Left kidney (tissue), 1 donor: ENCODE measurements at regions not wholly inside any gene's neighbourhood (a gene's known extent, or its start where the extent isn't known, plus 50 kb on each side); places are given as distances from the start of the nearest gene placed in this dataset.

Experiments used
- DNase-seq: peaks from one replicate; pipeline ENCODE4 v3.0.0-alpha.2; 2013

GRCh38 chr10:4343091-4343490 is 482.9 kb upstream of the AKR1E2 start:
- no peak for DNase-seq

DNA sequence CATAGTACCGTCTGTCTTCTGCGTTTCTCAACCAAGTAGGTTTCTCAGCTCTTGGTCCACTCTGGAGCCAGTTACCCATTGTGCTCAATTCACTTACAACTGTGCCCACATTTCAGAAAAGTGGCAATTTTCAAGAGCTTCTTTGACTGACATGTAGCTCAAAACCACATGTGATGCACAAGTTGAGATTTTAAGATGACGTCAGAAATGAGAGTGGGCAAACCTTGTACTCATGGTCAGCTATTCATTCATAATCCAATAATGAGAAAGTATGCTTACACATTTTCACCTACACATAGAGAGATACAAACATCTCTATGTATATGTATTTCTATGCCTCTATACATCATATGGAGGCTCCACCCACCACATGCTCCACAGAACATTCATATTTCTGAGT is 487.2 kb upstream of the AKR1E2 start:
- no peak for DNase-seq

DNA sequence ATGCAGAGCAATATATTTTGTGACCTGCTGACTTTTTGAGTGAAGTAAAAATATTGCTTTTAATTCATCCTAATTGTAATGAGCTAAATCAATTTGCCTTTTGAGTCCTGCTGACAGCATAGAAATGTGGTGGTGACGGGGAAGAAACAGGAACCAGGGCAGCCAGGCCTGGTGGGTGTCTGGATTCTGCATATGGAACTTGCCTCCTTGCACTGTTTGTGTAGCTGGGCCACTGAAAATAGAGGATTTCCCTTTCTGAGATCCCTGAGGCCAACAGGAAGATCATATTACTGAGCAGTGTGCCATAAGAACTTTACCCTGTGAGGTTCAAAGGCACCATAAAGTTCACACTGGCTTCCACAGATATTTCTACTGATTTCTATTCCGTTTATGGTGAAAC is 488.4 kb upstream of the AKR1E2 start:
- no peak for DNase-seq

DNA sequence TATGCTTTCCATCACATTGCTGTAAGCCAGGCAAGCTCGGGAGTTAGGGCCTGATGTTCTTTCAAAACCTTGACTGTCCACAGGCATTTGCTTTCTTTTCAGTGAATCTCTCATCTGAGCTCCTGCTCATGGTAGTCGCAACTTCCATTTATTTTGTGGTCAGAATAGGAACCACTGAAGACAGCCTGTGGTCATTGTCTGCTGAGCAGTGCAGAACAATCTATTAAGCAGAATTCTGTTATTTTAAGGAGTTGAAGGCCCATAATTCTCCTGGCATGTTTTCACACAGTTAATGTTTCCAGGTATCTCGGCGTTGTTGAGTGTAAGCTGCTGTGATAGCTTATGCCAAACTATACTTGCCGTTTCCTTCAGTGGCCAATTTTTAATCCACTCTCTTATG is 491.1 kb upstream of the AKR1E2 start:
- DNase-seq: no peak

- no peak for DNase-seq
These were observed 492.0 kb upstream of the AKR1E2 start for GRCh38 chr10:4334015-4334414.

GRCh38 chr10:4333459-4333894 is 492.5 kb upstream of the AKR1E2 start:
- DNase-seq: no peak

- no peak for DNase-seq
These were observed 493.1 kb upstream of the AKR1E2 start for GRCh38 chr10:4332764-4333458.

DNA sequence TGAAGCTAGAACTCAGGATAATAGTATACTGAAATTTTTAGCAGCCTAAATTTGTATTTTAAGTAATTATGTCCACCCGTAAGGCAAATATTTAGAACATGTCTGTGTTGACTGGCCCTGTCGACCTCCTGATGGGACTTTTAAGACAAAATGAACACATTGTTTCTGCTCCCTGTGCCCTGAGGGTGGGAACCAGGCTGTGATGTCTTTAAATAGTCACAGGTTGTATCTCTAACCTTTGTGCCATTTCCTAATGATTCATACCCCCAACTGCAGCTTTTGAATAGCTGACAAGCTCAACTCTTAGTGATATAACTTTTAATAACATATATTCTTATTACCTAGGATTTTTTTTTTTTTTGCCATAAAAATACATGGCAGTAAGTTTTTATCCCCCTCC is 494.9 kb upstream of the AKR1E2 start:
- no peak for DNase-seq

DNA sequence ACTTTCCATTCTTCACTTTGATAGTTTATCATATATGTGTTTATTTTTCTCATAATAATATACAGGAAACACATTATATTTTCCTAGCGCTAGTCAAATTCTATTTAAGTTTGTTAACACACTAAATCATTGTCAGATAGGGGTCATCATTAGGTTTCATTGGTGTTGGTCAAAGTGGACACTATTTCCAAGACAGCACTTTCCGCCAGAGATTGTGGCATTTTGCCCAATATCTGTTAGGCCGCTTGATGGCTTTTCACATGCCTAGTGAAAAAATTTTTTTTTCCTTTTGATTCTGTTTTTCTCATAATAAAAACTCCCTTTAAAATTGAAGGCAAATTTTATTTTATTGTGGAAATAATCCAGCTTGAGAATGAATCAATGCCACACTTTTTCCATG is 495.4 kb upstream of the AKR1E2 start:
- no peak for DNase-seq

- no peak for DNase-seq
These were observed 496.8 kb upstream of the AKR1E2 start for GRCh38 chr10:4329225-4329624.

- no peak for DNase-seq
These were observed 499.4 kb upstream of the AKR1E2 start for GRCh38 chr10:4326647-4327046.

- DNase-seq: no peak
These were observed 506.1 kb upstream of the AKR1E2 start for GRCh38 chr10:4319870-4320367.

DNA sequence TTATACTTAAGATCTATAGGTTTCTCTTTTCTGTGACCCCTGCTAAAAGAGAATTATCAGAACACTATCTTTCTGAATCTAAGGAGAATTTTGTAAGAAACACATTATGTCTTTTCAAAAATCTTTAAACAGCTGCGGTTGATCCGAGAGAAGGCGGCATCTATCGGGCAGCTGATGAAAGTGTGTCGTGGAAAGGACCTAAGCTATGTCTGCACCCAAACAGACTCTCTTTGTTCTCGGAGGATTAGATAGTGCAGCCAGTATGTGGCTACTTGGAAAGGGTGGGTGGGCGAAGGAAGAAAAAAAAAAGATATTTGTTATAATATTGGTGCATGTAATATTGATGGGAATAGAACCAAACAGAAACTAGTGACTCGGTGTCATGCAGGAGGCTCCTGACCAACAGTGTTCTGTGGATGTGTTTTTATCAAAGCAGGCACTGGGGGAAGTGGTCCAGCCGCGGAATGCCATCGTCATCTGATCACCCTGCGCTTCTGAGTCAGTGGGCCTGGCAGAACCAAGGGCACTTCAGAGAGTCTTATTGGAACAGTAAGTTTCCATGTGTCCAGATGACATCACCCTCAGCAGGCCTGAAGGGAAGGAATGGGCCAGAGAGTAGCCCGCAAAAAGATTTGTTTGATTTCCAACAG is 509.7 kb upstream of the AKR1E2 start:
- no peak for DNase-seq

GRCh38 chr10:4315551-4315950 is 510.5 kb upstream of the AKR1E2 start:
- DNase-seq: peak; percentile 30

- DNase-seq: no peak
These were observed 513.0 kb upstream of the AKR1E2 start for GRCh38 chr10:4313051-4313450.

- DNase-seq: no peak
These were observed 513.8 kb upstream of the AKR1E2 start for GRCh38 chr10:4312051-4312835.

DNA sequence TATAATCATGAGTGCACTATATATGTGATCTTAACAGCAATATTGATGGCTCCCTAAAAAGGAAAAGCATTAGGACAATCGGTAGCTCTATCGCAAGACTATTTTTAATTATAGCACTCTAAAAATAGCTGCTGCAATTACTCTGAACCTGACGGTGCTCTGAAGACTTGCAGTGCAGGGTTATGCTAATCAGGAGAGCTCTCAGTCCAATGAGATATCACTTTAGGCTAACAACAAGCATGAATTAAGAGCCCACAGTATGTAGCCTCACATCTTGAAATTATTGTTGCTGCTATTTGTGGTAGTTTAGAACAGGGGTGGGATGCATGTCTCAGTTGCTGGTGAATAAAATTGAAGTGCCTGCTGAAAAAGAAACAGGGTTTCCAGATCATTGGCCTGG is 515.8 kb upstream of the AKR1E2 start:
- DNase-seq: no peak

DNA sequence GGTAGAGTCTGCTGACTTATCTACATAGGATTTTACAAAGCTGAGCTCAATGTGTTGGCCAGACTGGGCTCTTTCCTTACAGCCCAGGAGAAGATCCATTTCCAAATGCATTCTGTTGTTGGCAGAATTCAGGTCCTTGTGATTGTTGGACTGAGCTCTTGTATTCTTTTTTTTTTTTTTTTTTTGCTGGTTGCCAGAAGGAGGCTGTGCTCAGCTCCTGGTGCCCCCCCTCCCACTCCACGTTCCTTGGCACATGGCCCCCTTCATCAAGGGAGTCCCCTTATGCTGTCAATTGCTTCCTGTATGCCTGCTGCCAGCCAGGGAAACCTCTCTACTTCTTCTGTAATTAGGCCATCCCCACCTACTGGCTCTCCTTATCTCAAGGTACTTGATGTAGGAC is 518.1 kb upstream of the AKR1E2 start:
- no peak for DNase-seq

GRCh38 chr10:4306871-4307270 is 519.1 kb upstream of the AKR1E2 start:
- no peak for DNase-seq

DNA sequence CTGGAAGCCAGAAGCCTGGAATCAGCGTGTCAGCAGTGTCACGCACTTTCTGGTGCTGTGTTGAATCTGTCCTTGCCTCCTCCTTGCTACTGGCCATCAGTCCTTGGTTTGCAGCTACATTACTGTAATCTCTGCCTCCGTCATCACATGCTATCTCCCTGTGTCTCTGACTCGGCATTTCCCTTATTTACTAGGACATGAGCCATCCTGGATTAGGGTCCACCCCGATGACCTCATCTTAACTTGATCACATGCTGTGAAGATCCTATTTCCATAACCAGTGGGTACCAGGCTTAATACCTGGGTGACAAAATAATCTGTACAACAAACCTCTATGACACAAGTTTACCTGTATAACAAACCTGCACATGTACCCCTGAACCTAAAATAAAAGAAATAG is 518.0 kb upstream of the KLF6 start:
- no peak for DNase-seq

- DNase-seq: no peak
These were observed 516.5 kb upstream of the KLF6 start for GRCh38 chr10:4301291-4302045.

- DNase-seq: no peak
These were observed 511.2 kb upstream of the KLF6 start for GRCh38 chr10:4296161-4296560.
